ENCODE measurements at regions not wholly inside any gene's neighbourhood (a gene's known extent, or its start where the extent isn't known, plus 50 kb on each side); places are given as distances from the start of the nearest gene placed in this dataset.

DNA sequence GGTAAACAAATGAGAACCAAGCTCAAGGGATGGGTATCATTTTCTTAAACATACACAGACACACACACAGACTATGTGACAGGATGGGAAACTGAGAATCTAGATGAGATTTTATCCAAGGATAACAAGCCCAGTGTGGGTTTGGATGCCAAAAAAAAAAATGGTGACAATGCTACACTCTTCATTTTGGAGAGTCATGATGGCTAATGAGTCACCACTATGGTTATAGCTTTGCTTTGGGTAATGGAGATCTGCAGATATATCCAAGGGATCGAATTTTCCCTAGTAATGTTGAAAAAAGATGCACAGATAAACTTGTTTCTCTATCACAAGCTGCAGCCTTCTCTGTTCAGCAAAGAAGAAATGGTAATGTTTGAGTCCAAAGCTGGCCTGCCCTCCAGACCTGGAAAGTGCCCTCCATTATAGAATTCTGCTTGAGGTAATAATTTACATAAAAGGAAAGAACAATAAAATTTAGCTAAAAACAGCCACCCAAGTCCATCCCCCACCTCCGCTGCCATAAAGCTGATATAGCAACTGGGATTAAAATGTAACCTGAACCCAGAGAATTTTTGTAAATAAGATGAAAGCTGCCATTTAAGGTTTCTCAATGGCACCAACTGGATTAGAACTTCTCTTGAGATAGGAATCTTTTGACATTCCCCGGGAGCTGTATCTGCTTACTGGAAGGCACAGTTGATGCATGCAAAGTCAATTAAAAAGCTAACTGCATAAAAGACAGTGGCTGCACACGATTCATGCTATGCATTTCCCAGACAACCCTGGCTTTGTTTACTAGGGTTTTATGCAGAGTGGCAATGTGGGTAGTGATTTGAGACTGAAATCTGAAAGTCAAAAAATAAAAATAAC is 395.2 kb upstream of the LYPLAL1 start:
- Histone ChIP-seq H3K79me2 (ENCODE audit: insufficient read depth, low read length) (no peaks in the 10 kb centered on the region), H2AFZ (ENCODE audit: low read depth, low read length, poor library complexity, severe bottlenecking) (no peak overlapping the region), H3K9me3 (ENCODE audit: control insufficient read depth in 1 of 2, insufficient read depth in 1 of 2, low read depth in 1 of 2, low read length in 2 of 2) (no peaks in the 10 kb centered on the region), H3K4me3 (replicated peaks in 1 of 2; ENCODE audit: low read depth in 1 of 2, low read length in 2 of 2) (no peak overlapping the region), H3K9ac (ENCODE audit: low read length) (no peak overlapping the region), H3K27me3 (ENCODE audit: insufficient read depth, low read length) (no peaks in the 10 kb centered on the region), H4K20me1 (ENCODE audit: insufficient read depth) (no peaks in the 10 kb centered on the region), H3K36me3 (ENCODE audit: control insufficient read depth in 1 of 2, insufficient read depth in 2 of 2, low read length in 2 of 2) (no peaks in the 10 kb centered on the region), H3K4me2 (ENCODE audit: low read length) (no peak overlapping the region), H3K9me2 (ENCODE audit: insufficient read depth) (no peaks in the 10 kb centered on the region), H3K27ac (ENCODE audit: low read depth, low read length) (no peak overlapping the region), H3K4me1 (ENCODE audit: control insufficient read depth in 1 of 2, insufficient read depth in 2 of 2, low read length in 2 of 2) (peaks cover 0 to 6% of the 10 kb centered on the region in 2 experiments; a peak in 1 of 4 replicates)
- ChIA-PET RAD21 (ENCODE audit: low non-redundant PET in 1 of 2, low total read pairs in 2 of 2, uncharacterized antibody in 2 of 2, unreplicated experiment in 2 of 2) (no interaction called here), CTCF (no interaction called here), POLR2A (no interaction called here)
- intact Hi-C loops (cut with micrococcal nuclease): no loop called here
- TF ChIP-seq TCF7L2 (IDR thresholded peaks at IDR 0.05; ENCODE audit: borderline replicate concordance, extremely low read depth, insufficient read depth, insufficient read length) (no peak), SRF (IDR thresholded peaks at IDR 0.05; ENCODE audit: low read depth) (no peak), ZNF274 (IDR thresholded peaks at IDR 0.05; ENCODE audit: low read depth, low read length) (no peak), ZFX (IDR thresholded peaks at IDR 0.05) (no peak), FOSL1 (IDR thresholded peaks at IDR 0.05; ENCODE audit: low read depth) (no peak), POLR2AphosphoS5 (IDR thresholded peaks at IDR 0.05; ENCODE audit: low read depth, low read length) (no peak), RAD21 (IDR thresholded peaks at IDR 0.05; ENCODE audit: low read depth) (no peak), YY1 (IDR thresholded peaks at IDR 0.05; ENCODE audit: extremely low read depth, insufficient replicate concordance, low read depth, low read length) (no peak), SP1 (IDR thresholded peaks at IDR 0.05; ENCODE audit: low read depth) (no peak), EZH2 (IDR thresholded peaks at IDR 0.05) (no peak), JUND (IDR thresholded peaks at IDR 0.05) (no peak), SIN3A (IDR thresholded peaks at IDR 0.05; ENCODE audit: low read depth) (no peak), EGR1 (IDR thresholded peaks at IDR 0.05; ENCODE audit: low read depth) (no peak), EZH2phosphoT487 (IDR thresholded peaks at IDR 0.05; ENCODE audit: borderline replicate concordance) (no peak), CEBPB (IDR thresholded peaks at IDR 0.05; ENCODE audit: low read depth) (no peak)
- TF ChIP-seq, protein P1, sequence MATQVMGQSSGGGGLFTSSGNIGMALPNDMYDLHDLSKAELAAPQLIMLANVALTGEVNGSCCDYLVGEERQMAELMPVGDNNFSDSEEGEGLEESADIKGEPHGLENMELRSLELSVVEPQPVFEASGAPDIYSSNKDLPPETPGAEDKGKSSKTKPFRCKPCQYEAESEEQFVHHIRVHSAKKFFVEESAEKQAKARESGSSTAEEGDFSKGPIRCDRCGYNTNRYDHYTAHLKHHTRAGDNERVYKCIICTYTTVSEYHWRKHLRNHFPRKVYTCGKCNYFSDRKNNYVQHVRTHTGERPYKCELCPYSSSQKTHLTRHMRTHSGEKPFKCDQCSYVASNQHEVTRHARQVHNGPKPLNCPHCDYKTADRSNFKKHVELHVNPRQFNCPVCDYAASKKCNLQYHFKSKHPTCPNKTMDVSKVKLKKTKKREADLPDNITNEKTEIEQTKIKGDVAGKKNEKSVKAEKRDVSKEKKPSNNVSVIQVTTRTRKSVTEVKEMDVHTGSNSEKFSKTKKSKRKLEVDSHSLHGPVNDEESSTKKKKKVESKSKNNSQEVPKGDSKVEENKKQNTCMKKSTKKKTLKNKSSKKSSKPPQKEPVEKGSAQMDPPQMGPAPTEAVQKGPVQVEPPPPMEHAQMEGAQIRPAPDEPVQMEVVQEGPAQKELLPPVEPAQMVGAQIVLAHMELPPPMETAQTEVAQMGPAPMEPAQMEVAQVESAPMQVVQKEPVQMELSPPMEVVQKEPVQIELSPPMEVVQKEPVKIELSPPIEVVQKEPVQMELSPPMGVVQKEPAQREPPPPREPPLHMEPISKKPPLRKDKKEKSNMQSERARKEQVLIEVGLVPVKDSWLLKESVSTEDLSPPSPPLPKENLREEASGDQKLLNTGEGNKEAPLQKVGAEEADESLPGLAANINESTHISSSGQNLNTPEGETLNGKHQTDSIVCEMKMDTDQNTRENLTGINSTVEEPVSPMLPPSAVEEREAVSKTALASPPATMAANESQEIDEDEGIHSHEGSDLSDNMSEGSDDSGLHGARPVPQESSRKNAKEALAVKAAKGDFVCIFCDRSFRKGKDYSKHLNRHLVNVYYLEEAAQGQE (IDR thresholded peaks at IDR 0.05; ENCODE audit: low read depth): no peak
- TF ChIP-seq, protein P2, sequence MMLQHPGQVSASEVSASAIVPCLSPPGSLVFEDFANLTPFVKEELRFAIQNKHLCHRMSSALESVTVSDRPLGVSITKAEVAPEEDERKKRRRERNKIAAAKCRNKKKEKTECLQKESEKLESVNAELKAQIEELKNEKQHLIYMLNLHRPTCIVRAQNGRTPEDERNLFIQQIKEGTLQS (IDR thresholded peaks at IDR 0.05): no peak
- TF ChIP-seq, protein P3, sequence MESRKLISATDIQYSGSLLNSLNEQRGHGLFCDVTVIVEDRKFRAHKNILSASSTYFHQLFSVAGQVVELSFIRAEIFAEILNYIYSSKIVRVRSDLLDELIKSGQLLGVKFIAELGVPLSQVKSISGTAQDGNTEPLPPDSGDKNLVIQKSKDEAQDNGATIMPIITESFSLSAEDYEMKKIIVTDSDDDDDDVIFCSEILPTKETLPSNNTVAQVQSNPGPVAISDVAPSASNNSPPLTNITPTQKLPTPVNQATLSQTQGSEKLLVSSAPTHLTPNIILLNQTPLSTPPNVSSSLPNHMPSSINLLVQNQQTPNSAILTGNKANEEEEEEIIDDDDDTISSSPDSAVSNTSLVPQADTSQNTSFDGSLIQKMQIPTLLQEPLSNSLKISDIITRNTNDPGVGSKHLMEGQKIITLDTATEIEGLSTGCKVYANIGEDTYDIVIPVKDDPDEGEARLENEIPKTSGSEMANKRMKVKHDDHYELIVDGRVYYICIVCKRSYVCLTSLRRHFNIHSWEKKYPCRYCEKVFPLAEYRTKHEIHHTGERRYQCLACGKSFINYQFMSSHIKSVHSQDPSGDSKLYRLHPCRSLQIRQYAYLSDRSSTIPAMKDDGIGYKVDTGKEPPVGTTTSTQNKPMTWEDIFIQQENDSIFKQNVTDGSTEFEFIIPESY (IDR thresholded peaks at IDR 0.05; ENCODE audit: extremely low read depth, insufficient replicate concordance, low read length): no peak
- TF ChIP-seq, protein P4, sequence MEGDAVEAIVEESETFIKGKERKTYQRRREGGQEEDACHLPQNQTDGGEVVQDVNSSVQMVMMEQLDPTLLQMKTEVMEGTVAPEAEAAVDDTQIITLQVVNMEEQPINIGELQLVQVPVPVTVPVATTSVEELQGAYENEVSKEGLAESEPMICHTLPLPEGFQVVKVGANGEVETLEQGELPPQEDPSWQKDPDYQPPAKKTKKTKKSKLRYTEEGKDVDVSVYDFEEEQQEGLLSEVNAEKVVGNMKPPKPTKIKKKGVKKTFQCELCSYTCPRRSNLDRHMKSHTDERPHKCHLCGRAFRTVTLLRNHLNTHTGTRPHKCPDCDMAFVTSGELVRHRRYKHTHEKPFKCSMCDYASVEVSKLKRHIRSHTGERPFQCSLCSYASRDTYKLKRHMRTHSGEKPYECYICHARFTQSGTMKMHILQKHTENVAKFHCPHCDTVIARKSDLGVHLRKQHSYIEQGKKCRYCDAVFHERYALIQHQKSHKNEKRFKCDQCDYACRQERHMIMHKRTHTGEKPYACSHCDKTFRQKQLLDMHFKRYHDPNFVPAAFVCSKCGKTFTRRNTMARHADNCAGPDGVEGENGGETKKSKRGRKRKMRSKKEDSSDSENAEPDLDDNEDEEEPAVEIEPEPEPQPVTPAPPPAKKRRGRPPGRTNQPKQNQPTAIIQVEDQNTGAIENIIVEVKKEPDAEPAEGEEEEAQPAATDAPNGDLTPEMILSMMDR (IDR thresholded peaks at IDR 0.05 in 2 of 3, conservative IDR thresholded peaks at IDR 0.05 in 1 of 3; ENCODE audit: borderline replicate concordance in 1 of 3, insufficient read depth in 1 of 3, low read depth in 2 of 3, low read length in 2 of 3): no peak
- ATAC-seq (no peak), DNase-seq (ENCODE audit: low read depth, low spot score) (no peak)
- BruUV-seq (replicated peaks): no TSS peak
